ENCODE measurements at regions not wholly inside any gene's neighbourhood (a gene's known extent, or its start where the extent isn't known, plus 50 kb on each side); places are given as distances from the start of the nearest gene placed in this dataset.

GRCh38 chr5:96222129-96222528 is 210.9 kb downstream of the PCSK1 start:
- no peak for TF ChIP-seq CTCF (IDR thresholded peaks at IDR 0.05)
- no peak for TF ChIP-seq POLR2A (IDR thresholded peaks at IDR 0.05)

Data from tibial nerve (tissue), 3 donors.